NCI-H510A treated with DMSO at 0.1 percent for 48 hours (cell line): ENCODE measurements at regions not wholly inside any gene's neighbourhood (a gene's known extent, or its start where the extent isn't known, plus 50 kb on each side); places are given as distances from the start of the nearest gene placed in this dataset.
"Not testable (repeated sequence)": the region's sequence is repeated elsewhere in the genome, so short reads cannot be mapped to it uniquely, and the experiment has no call there.

Source experiments
- DNase-seq: peaks from one replicate; lab custom pipeline; 2025; lab: John Stamatoyannopoulos, UW

DNA sequence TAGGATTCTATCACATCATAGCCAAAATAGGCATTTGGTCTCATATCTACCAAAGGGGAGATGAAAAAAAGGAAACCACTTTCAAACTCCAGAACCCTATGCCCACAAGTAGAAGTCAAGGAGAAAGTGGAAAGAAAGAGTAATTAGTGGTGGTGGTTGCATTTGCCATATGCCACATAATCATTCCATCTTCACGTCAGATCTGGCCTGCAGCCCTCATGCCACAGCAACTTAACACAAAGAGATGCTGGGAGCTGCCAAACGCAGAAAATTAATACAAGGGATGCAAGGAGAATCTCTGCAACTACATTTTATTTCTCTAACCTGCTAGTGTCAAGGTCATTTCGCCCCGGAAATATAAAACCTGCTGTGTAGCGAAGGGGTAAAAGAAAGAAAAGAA lies 148.6 kb upstream of the FOXN3 start:
- no peak for DNase-seq

- DNase-seq: no peak
Observed at GRCh38 chr14:89564989-89565388, 148.0 kb upstream of the FOXN3 start.

- no peak for DNase-seq
Observed at GRCh38 chr14:89564286-89564957, 147.4 kb upstream of the FOXN3 start.

GRCh38 chr14:89563471-89563870 lies 146.4 kb upstream of the FOXN3 start:
- DNase-seq: no peak

- no peak for DNase-seq
Observed at GRCh38 chr14:89551955-89552354, 134.9 kb upstream of the FOXN3 start.

DNA sequence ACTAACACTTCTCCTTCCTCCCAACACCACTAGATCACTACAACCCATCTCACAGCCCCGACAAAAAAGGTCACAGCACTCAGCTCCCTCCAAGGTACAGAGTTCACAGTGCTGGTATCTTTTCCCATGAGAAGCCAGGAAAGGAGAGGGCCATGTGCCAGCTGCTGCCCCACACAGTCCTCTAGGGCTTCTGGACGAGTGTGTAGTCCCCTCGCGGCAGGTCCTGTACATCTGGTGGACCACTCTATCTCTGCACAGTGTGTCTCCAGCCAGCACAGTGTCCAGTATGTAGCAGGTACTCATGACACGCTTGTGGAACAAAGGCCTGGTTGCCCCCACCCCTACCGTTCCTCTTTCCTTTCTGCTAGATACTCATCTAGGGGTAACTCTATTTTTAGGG lies 134.4 kb upstream of the FOXN3 start:
- no peak for DNase-seq

GRCh38 chr14:89550821-89551220 lies 133.8 kb upstream of the FOXN3 start:
- no peak for DNase-seq

DNA sequence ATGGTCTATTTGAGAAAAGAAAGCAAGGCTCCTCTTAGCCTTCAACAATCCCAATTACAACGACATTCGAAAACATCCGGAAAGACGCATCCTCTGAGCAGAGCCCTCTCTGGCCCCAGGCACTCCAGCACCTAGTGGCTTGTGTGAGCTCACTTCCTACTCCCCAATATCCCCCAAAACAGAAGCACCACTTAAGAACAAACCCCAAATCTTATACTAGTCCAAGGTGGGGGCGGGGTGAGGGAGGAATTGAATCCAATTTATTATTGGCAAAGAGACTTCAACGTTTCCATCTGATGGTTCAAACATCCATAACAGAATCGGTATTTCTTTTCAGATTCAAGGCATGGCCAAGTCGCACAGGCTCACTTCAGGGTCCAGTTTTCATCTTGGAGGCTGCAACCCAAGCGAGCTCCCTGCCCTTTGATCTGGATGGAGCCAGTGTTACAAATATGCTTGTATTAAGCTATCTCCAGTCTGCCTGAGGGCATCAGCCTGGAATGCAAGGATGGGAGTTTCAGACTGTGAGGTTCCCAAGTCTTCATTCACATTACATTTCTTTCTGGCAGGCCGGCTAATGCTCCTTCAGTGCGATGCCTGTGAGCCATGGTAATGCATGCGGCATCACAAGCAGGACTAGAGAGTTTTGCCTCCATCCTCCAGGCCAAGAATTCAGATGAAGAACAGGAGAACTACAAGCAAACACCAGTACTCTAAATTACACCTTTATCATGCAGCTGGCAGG lies 132.5 kb upstream of the FOXN3 start:
- DNase-seq: no peak

DNA sequence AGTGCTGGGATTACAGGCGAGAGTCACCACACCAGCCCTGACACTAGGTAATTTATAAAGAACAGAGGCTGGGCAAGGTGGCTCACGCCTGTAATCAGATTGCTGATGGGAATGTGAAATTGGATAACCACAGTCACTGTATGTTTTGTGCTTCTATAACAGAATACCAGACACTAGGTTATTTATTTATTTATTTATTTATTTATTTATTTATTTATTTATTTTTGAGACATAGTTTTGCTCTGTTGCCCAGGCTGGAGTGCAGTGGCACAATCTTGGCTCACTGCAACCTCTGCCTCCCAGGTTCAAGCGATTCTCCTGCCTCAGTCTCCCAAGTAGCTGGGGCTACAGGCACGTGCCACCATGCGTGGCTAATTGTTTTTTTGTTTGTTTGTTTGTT lies 130.0 kb upstream of the FOXN3 start:
- DNase-seq: not testable (repeated sequence)

DNA sequence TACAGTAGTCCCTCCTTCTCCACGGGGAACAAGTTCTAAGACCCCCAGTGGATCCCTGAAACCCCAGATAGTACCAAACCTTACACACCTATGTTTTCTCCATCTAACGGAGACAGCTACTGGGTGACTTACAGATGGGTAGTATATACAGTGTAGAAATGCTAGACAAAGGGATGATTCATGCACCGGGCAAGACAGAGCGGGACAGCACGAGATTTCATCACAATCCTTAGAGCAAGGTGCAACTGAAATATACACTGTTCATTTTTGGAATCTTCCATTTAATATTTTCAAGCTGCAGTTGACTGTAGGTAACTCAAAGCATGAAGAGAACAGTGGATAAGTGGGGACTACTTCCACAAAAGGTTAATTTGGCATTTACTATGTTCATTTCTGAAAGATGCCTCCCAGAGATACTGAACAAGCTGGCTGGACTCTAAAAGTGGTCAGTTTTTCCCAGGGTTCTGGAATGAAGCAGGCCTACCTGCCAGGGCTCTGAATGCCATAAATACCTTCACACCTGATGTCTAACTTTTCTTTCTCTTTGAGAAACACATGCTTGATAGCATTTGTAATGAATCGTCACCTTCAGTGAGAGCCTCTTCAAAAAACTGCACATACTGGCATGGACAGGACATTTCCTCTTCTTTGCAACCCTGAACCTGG lies 127.7 kb upstream of the FOXN3 start:
- DNase-seq: no peak

- DNase-seq: no peak
Observed at GRCh38 chr14:89543425-89543790, 126.4 kb upstream of the FOXN3 start.

GRCh38 chr14:89542786-89543424 lies 125.9 kb upstream of the FOXN3 start:
- DNase-seq: no peak

GRCh38 chr14:89540830-89541470 lies 123.9 kb upstream of the FOXN3 start:
- DNase-seq: no peak

- no peak for DNase-seq
Observed at GRCh38 chr14:89540009-89540829, 123.2 kb upstream of the FOXN3 start.

- DNase-seq: no peak
Observed at GRCh38 chr14:89537911-89538310, 120.9 kb upstream of the FOXN3 start.

DNA sequence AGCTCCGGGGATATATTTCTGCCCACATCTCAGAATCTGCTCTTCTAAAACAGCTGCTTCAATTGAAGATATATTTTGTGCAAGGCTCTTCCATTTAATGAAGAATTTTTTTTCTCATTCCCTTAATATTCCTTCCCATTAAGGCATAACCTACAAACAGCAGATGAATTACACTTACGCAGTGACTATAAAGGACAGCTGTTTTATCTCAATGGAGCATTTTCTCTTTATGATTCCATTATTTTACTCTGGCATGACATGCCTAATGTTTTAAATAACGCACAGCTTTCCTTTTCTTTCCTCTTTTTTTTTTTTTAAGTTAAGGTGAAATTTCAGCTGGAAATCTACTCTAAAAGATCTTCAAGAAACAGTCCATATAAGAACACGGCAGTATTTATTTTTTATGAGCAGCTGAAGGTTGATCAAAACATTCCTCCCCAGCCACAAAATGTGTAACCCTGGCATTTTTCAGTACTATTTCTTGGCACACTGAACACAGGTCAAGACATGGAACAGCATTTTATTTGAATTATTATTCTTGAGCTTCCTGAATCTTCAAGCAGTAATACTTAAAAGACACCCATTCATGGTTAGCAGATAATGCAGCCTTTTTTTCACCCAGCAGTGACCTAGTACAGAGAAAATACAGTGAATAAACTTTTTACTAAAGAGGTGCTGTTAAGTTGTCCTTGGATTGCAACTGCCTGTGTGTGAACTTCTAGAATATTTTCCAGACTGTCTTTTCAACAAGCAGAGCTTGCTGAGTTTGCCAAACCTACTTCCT lies 118.1 kb upstream of the FOXN3 start:
- no peak for DNase-seq

DNA sequence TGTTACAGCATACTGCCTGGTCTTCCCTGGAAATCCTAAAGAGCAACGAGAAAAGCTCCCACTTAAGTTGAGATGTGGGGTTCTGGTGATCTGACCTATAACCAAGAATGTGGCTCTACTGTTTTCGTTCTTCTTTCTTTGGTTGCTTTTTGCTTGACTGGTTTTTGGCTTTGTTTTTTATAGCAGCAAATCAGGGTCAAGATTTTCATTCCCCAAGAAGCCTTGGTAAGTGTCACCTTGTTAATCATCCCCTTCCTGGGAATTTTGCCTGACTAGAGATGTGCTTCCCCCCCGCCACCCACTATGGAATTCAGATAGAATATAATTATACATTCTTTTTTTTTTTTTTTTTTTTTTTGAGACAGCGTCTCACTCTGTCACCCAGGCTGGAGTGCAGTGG lies 116.7 kb upstream of the FOXN3 start:
- no peak for DNase-seq

- no peak for DNase-seq
Observed at GRCh38 chr14:89533136-89533535, 116.1 kb upstream of the FOXN3 start.

DNA sequence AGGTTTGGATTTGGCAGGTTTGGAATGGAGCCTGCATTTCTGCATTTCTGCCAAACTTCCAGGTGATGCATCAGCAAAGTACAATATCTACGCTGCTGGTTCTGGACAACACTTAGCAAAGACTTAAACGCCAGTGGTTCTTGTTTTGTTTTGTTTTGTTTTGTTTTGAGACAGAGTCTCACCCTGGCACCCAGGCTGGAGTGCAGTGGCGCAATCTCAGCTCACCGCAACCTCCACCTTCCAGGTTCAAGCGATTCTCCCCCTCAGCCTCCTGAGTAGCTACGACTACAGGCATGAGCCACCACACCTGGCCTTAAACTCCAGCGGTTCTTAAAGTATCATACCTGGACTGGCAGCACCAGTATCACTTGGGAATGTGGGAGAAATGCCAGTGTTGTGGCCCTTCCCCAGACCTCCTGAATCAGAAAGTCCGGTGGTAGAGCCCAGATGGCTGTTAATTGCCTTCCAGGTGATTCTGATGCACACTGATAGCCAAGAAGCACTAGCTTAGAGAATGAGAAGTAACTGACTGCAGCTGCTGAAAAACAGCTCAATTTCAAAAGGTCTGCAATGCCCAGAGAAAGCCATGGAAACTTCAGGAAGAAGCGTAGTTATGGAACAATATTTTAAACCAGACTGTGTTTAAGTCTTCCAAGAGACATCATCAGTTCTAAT lies 114.8 kb upstream of the FOXN3 start:
- no peak for DNase-seq
